Epithelial cell of proximal tubule (primary cell): ENCODE measurements at regions not wholly inside any gene's neighbourhood (a gene's known extent, or its start where the extent isn't known, plus 50 kb on each side); places are given as distances from the start of the nearest gene placed in this dataset.

Experiments
- DNase-seq: peaks from one replicate; pipeline ENCODE4 v3.0.0-alpha.2; 2011; ENCODE audit warnings: low read depth
- H3K4me3 ChIP-seq: 2 replicates; pipeline ENCODE4 v1.5.1; 2011; ENCODE audit warnings: low read depth, mild to moderate bottlenecking, low read length
- TF ChIP-seq, protein P1 (sequence below): conservative IDR thresholded peaks from 2 replicates; pipeline ENCODE4 v1.5.1; 2012; ENCODE audit warnings: low read depth, mild to moderate bottlenecking, low read length

DNA sequence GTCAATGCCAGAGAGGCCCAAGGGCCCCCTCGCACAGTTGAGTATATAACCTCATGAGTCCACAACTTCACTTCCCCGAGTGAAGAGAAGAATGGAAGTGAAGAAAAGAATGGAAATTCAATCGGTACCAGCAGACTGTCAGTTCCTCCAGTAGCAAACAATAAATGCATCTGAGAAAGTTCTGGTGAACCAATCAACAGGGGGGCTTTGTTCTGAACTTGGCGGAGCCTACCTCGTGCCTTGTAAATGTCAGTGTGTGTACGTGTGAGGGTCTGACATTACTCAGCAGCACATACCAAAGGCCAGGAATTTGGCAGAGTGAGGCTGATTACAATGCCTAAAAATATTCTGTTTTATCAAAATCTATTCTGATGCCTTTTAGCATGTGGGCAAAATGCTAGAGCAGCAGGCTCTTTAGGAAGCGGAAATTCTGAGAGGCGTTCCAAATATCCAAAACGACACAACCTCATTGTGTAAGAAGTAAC is 238.5 kb downstream of the LTN1 start:
- TF ChIP-seq, protein P1, sequence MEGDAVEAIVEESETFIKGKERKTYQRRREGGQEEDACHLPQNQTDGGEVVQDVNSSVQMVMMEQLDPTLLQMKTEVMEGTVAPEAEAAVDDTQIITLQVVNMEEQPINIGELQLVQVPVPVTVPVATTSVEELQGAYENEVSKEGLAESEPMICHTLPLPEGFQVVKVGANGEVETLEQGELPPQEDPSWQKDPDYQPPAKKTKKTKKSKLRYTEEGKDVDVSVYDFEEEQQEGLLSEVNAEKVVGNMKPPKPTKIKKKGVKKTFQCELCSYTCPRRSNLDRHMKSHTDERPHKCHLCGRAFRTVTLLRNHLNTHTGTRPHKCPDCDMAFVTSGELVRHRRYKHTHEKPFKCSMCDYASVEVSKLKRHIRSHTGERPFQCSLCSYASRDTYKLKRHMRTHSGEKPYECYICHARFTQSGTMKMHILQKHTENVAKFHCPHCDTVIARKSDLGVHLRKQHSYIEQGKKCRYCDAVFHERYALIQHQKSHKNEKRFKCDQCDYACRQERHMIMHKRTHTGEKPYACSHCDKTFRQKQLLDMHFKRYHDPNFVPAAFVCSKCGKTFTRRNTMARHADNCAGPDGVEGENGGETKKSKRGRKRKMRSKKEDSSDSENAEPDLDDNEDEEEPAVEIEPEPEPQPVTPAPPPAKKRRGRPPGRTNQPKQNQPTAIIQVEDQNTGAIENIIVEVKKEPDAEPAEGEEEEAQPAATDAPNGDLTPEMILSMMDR, result no peak
- DNase-seq, result no peak
- H3K4me3 ChIP-seq, result no peak overlapping the region

DNA sequence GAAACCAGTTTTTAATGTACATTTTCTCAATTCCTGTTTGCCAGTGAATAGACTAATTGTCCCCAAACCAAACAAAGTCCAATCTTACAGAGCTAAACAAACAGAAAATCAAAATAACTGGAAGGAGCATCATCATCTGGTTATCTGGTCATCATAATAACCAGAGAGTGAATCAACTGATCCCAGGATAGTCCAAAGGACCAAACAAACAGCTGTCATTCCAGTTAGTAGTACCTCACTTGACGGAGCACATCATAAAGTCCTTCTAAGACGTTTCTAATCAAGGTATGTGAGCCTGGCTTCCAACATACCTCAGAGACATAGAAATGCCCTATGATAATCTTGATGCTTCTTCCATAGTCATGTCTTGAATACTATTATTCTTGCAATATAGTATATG is 240.5 kb downstream of the LTN1 start:
- TF ChIP-seq, protein P1, result no peak
- DNase-seq, result no peak
- no peak overlapping the region for H3K4me3 ChIP-seq

DNA sequence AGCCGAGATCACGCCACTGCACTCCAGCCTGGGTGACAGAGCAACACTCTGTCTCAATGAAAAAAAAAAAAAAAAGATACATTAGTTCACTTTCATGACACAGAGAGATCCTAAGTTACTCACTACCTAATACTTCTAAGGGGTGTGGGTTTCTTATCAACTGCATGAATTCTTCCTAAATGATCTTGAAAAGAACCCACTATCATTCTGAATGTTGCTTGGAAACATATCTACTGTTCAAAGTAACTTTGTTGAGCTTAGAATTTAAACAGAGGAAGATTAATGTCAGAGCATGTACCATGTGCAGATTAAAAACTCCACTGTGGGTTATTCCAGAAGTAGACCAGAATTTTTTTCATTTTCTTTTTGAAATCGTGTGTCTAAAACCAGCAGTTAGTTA is 241.5 kb downstream of the LTN1 start:
- no peak for DNase-seq
- no peak overlapping the region for H3K4me3 ChIP-seq
- TF ChIP-seq, protein P1, result no peak

DNA sequence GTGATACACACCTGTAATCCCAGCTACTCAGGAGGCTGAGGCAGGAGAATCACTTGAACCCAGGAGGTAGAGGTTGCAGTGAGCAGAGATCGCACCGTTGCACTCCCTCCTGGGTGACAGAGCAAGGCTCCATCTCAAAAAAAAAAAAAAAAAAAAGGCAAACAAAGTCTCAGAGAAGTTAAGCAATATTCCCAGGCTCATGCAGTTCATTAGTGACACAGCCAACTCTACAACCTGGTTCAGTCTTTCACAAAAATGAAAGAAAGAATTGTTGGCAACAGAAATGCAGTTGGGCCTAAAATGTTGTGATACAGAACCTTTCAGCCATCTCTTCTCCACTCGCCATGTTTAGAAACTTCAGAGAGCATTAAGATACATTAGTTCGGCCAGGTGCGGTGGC is 242.1 kb downstream of the LTN1 start:
- no peak overlapping the region for H3K4me3 ChIP-seq
- TF ChIP-seq, protein P1, result no peak

DNA sequence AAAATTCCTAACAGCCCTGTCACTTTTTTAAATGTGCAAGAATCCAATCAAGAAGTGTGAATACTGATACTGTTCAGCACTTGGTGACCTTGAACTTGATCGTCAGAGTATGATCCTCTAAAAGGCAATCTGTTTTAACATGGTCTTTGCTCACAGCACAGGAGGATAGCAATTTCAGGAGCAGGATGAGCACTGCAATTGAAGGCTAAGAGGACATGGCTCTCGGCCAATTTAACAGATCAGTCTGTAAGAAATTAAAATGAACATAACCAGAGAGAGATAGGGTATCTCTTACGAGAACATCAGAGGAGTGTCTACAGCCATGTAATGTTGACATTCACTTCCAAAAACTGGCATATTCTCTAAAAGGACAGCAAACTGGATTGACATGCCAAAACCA is 243.1 kb downstream of the LTN1 start:
- no peak overlapping the region for H3K4me3 ChIP-seq
- no peak for DNase-seq
- TF ChIP-seq, protein P1, result no peak

More for the DNA sequence above, 242.1 kb downstream of the LTN1 start:
- no peak for DNase-seq

DNA sequence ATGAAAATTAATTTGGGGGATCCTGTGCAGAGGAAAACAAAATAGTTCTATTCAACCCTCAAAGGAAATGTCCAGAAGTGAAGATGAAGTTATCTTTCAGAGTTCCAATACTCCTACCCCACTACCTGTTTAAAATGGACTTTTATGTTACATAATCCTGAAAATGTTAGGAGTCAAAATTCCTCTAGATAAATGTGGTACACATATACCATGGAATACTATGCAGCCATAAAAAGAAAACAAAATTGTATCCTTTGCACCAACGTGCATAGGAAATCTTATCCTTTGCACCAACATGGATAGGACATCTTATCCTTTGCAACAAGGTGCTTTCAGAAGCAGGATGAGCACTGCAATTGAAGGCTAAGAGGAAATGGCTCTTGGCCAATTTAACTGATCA is 245.2 kb downstream of the LTN1 start:
- TF ChIP-seq, protein P1, result no peak
- no peak for DNase-seq
- no peak overlapping the region for H3K4me3 ChIP-seq

DNA sequence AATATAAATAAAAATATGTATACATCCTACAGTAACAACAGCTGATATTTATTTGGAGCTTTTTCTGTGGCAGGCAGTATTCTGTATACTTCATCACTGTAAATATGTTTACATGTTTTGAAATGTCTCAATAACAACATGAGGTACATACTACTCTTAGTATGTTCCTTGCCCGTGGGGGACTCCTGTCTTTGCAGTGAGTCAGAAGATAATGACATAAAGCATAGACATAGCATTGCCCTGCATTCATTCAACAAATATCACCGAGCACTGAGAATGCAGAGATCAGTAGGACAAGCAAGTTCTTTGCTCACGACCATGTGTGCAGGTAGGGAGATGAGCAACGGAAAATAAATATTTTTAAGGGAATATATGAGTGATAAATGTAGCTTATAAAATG is 246.5 kb downstream of the LTN1 start:
- TF ChIP-seq, protein P1, result no peak
- no peak for DNase-seq
- no peak overlapping the region for H3K4me3 ChIP-seq
